Prostate gland (tissue), 2 donors: ENCODE measurements at regions not wholly inside any gene's neighbourhood (a gene's known extent, or its start where the extent isn't known, plus 50 kb on each side); places are given as distances from the start of the nearest gene placed in this dataset.

Source experiments
- DNase-seq: peaks from one replicate; pipeline ENCODE4 v3.0.0-alpha.2; 2019; ENCODE audit warnings: low spot score
- H3K27ac ChIP-seq, 2 donors: fragments of 200-600 bp; sonication (generic); 2 replicates each; pipeline ENCODE4 v1.5.1; 2017 to 2019
- H3K27me3 ChIP-seq: fragments of 200-600 bp; sonication (generic); replicated peaks from 2 replicates; pipeline ENCODE4 v1.5.1; 2019; ENCODE audit not compliant: insufficient read depth
- H3K36me3 ChIP-seq, 2 donors: fragments of 200-600 bp; sonication (generic); 1 replicate in 1 of 2; 2 replicates in 1 of 2; pipeline versions ENCODE4 v1.5.1 to v1.8.1; 2017 to 2019
- H3K4me1 ChIP-seq: fragments of 200-600 bp; sonication (generic); replicated peaks from 2 replicates; pipeline ENCODE4 v1.5.1; 2019
- H3K4me3 ChIP-seq, 2 donors: fragments of 200-600 bp; sonication (generic); 2 replicates each; pipeline ENCODE4 v1.5.1; 2017 to 2019
- H3K9me3 ChIP-seq: fragments of 200-600 bp; sonication (generic); 2 replicates; pipeline ENCODE4 v1.5.1; 2017
- CTCF ChIP-seq, 4 experiments: fragments of 200-600 bp in 2 of 4; fragments of 450-650 bp in 2 of 4; sonication (generic) in 2 of 4; IDR thresholded peaks; 1 replicate in 3 of 4; 2 replicates in 1 of 4; pipeline ENCODE4 v1.5.1; 2016 to 2019; ENCODE audit warnings: antibody characterized with exemption in 4 of 4, mild to moderate bottlenecking in 2 of 4, moderate library complexity in 2 of 4
- POLR2A ChIP-seq: fragments of 450-650 bp; IDR thresholded peaks from one replicate; pipeline ENCODE4 v1.6.1; 2016; ENCODE audit warnings: antibody characterized with exemption, mild to moderate bottlenecking
- POLR2AphosphoS5 ChIP-seq: sonication (generic); formaldehyde crosslinking; IDR thresholded peaks from one replicate; pipeline ENCODE4 v1.6.1; 2017; ENCODE audit warnings: antibody characterized with exemption
- WGBS: methylation state at CpG from one replicate; pipeline ENCODE4 v1.1.5; 2018; 5-methylcytosine and 5-hydroxymethylcytosine counted together
- intact Hi-C: fragments of 100-400 bp; cut with DNase I; formaldehyde crosslinking; loops from one replicate; pipeline ENCODE4 v1.14.2; 2022

- Histone ChIP-seq H3K27ac (no peak overlapping the region), H3K36me3 (no peaks in the 10 kb centered on the region), H3K9me3 (no peaks in the 10 kb centered on the region), H3K4me1 (no peaks in the 10 kb centered on the region), H3K27me3 (no peaks in the 10 kb centered on the region), H3K4me3 (no peak overlapping the region)
- intact Hi-C loops = no loop called here
- TF ChIP-seq POLR2AphosphoS5 = no peak
- TF ChIP-seq CTCF (IDR thresholded peaks at IDR 0.05) = no peak
- TF ChIP-seq POLR2A = no peak
- WGBS = 52% methylated on average over 1 of the region's 1 CpG
- DNase-seq = no peak
Measured at GRCh38 chr18:75760208-75760607, 332.7 kb upstream of the SMIM21 start.

GRCh38 chr18:75757951-75758350, 330.4 kb upstream of the SMIM21 start:
- intact Hi-C loops = no loop called here
- Histone ChIP-seq H3K36me3 (no peaks in the 10 kb centered on the region), H3K9me3 (no peaks in the 10 kb centered on the region), H3K4me1 (no peaks in the 10 kb centered on the region), H3K4me3 (no peak overlapping the region), H3K27me3 (no peaks in the 10 kb centered on the region), H3K27ac (no peak overlapping the region)
- no peak for DNase-seq
- no peak for TF ChIP-seq POLR2A
- no peak for TF ChIP-seq POLR2AphosphoS5
- no peak for TF ChIP-seq CTCF (IDR thresholded peaks at IDR 0.05)
- 73% methylated on average over 6 of the region's 7 CpGs for WGBS

- DNase-seq = no peak
- Histone ChIP-seq H3K4me1 (no peaks in the 10 kb centered on the region), H3K27ac (no peak overlapping the region), H3K4me3 (no peak overlapping the region), H3K36me3 (no peaks in the 10 kb centered on the region), H3K9me3 (no peaks in the 10 kb centered on the region), H3K27me3 (no peaks in the 10 kb centered on the region)
- intact Hi-C loops = no loop called here
- TF ChIP-seq POLR2A = no peak
- TF ChIP-seq POLR2AphosphoS5 = no peak
- no peak for TF ChIP-seq CTCF (IDR thresholded peaks at IDR 0.05)
- WGBS = 90% methylated on average over 3 of the region's 3 CpGs
Measured at GRCh38 chr18:75754433-75754832, 326.9 kb upstream of the SMIM21 start.

- Histone ChIP-seq H3K4me1 (no peaks in the 10 kb centered on the region), H3K27ac (no peak overlapping the region), H3K4me3 (no peak overlapping the region), H3K9me3 (no peaks in the 10 kb centered on the region), H3K36me3 (no peaks in the 10 kb centered on the region), H3K27me3 (no peaks in the 10 kb centered on the region)
- 100% methylated on average over 3 of the region's 3 CpGs for WGBS
- intact Hi-C loops = no loop called here
- TF ChIP-seq POLR2A (no peak), CTCF (IDR thresholded peaks at IDR 0.05) (no peak), POLR2AphosphoS5 (no peak)
- no peak for DNase-seq
Measured at GRCh38 chr18:75753753-75754152, 326.2 kb upstream of the SMIM21 start.

GRCh38 chr18:75752740-75753263, 325.3 kb upstream of the SMIM21 start:
- Histone ChIP-seq H3K36me3 (no peaks in the 10 kb centered on the region), H3K4me1 (no peaks in the 10 kb centered on the region), H3K27me3 (no peaks in the 10 kb centered on the region), H3K9me3 (no peaks in the 10 kb centered on the region), H3K4me3 (no peak overlapping the region), H3K27ac (no peak overlapping the region)
- no peak for TF ChIP-seq POLR2AphosphoS5
- WGBS = 46% methylated on average over 11 of the region's 11 CpGs
- no peak for DNase-seq
- intact Hi-C loops = no loop called here
